ENCODE measurements at regions not wholly inside any gene's neighbourhood (a gene's known extent, or its start where the extent isn't known, plus 50 kb on each side); places are given as distances from the start of the nearest gene placed in this dataset.

GRCh38 chr13:82214341-82214740 is 1667.9 kb downstream of the SLITRK1 start:
- Mint-ChIP-seq H3K27ac (no peak overlapping the region), H3K4me3 (no peak overlapping the region), H3K4me1 (no peaks in the 10 kb centered on the region), H3K9me3 (peaks cover 22% of the 10 kb centered on the region), H3K27me3 (no peaks in the 10 kb centered on the region), H3K36me3 (ENCODE audit: low read depth) (no peaks in the 10 kb centered on the region)
- ChIA-PET POLR2A (no interaction called here), CTCF (no interaction called here)
- intact Hi-C loops (cut with micrococcal nuclease), result no loop called here
- ATAC-seq (ENCODE audit: low read depth) (no peak), DNase-seq (no peak)
- no peak for TF ChIP-seq CTCF (IDR thresholded peaks at IDR 0.05)

- ChIA-PET POLR2A (no interaction called here), CTCF (no interaction called here)
- no peak for TF ChIP-seq CTCF (IDR thresholded peaks at IDR 0.05)
- no peaks in the 10 kb centered on the region for H3K36me3 Mint-ChIP-seq (ENCODE audit: low read depth)
- H3K4me1 Mint-ChIP-seq, result no peaks in the 10 kb centered on the region
- no peak for ATAC-seq (ENCODE audit: low read depth)
- no peaks in the 10 kb centered on the region for H3K27me3 Mint-ChIP-seq
- no peak overlapping the region for H3K27ac Mint-ChIP-seq
- intact Hi-C loops (cut with micrococcal nuclease), result no loop called here
- peaks cover 11% of the 10 kb centered on the region for H3K9me3 Mint-ChIP-seq
- DNase-seq, result no peak
- H3K4me3 Mint-ChIP-seq, result no peak overlapping the region
Observed at GRCh38 chr13:82206241-82206640, 1676.0 kb downstream of the SLITRK1 start.

GRCh38 chr13:82202398-82202797 is 1679.9 kb downstream of the SLITRK1 start:
- no peak for DNase-seq
- TF ChIP-seq CTCF (IDR thresholded peaks at IDR 0.05), result no peak
- Mint-ChIP-seq H3K4me1 (no peaks in the 10 kb centered on the region), H3K36me3 (ENCODE audit: low read depth) (no peaks in the 10 kb centered on the region), H3K27ac (no peak overlapping the region), H3K27me3 (no peaks in the 10 kb centered on the region), H3K4me3 (no peak overlapping the region), H3K9me3 (peaks cover 13% of the 10 kb centered on the region)
- CTCF ChIA-PET, result no interaction called here
- no peak for ATAC-seq (ENCODE audit: low read depth)
- intact Hi-C loops (cut with micrococcal nuclease), result no loop called here
- POLR2A ChIA-PET, result no interaction called here

DNA sequence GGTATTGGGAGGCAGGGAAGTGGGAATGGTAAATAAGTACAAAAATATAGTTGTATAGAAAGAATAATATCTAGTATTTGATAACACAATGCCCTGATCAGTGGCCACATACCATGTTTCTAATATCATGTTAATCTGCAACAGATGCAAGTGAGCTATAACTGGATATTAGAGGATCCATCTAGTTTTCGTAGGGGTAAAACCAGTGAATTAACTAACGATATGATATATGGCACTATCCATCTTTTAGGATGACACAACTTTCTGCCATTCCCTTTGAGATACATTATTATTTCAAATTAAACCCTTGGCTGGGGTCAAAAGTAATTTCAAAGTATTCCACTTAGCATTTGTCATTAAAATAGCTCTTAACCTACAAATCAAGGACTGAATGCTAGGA is 1686.2 kb downstream of the SLITRK1 start:
- no peaks in the 10 kb centered on the region for H3K4me1 Mint-ChIP-seq
- DNase-seq, result no peak
- CTCF ChIA-PET, result no interaction called here
- H3K36me3 Mint-ChIP-seq (ENCODE audit: low read depth), result no peaks in the 10 kb centered on the region
- ATAC-seq (ENCODE audit: low read depth), result no peak
- POLR2A ChIA-PET, result no interaction called here
- intact Hi-C loops (cut with micrococcal nuclease), result no loop called here
- H3K27ac Mint-ChIP-seq, result no peak overlapping the region
- no peak for TF ChIP-seq CTCF (IDR thresholded peaks at IDR 0.05)
- no peak overlapping the region for H3K4me3 Mint-ChIP-seq
- no peaks in the 10 kb centered on the region for H3K27me3 Mint-ChIP-seq
- H3K9me3 Mint-ChIP-seq, result peaks cover 28% of the 10 kb centered on the region

GRCh38 chr13:82187227-82187626 is 1695.0 kb downstream of the SLITRK1 start:
- ChIA-PET POLR2A (no interaction called here), CTCF (no interaction called here)
- Mint-ChIP-seq H3K27ac (no peak overlapping the region), H3K9me3 (peaks cover 6% of the 10 kb centered on the region), H3K4me3 (no peak overlapping the region), H3K4me1 (no peaks in the 10 kb centered on the region), H3K27me3 (no peaks in the 10 kb centered on the region), H3K36me3 (ENCODE audit: low read depth) (no peaks in the 10 kb centered on the region)
- ATAC-seq (ENCODE audit: low read depth) (no peak), DNase-seq (no peak)
- no peak for TF ChIP-seq CTCF (IDR thresholded peaks at IDR 0.05)
- intact Hi-C loops (cut with micrococcal nuclease), result no loop called here
